GM18861 (cell line): ENCODE measurements at regions not wholly inside any gene's neighbourhood (a gene's known extent, or its start where the extent isn't known, plus 50 kb on each side); places are given as distances from the start of the nearest gene placed in this dataset.

Experiments used
- ATAC-seq: cut with Tn5 transposase; IDR thresholded peaks from one replicate; pipeline ENCODE4 v1.9.1; 2021; ENCODE audit not compliant: unreplicated experiment

DNA sequence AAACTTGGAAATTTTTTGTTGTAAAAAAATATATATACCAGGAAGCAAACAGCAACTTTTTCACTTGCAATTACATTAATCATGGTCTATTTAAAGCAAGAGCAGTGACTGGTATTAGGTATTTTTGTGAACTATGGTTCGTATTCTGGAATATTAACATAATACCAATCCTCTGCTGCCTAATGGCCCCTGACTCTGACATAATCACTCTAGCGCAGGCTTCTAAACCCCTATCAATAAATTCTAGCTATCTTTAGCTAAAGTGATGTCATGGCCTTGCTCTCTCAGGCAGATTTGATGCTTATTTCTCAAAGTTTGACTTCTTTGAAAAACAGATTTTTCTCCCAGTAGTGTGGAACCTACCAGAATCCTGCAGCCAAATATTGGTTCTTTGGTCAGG is 808.3 kb downstream of the VGLL3 start:
- ATAC-seq: no peak

DNA sequence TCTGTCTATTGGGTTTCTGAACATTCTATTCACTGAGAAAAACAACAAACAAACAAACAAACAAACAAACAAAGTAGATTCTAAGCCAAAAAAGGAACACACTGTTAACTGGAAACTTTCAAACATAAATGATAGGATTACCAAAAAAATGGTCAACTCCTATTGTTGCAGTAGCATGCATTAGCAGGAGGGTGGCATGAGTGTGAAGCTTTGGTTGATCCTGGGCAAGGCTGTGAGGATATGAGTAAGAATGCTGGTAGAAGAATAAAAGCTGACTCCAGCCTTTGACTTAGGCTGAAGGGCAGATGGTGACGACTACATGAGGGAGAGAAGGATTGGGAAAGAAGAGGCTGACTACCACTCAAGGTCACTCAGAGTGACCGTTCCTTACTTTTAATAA is 810.3 kb downstream of the VGLL3 start:
- ATAC-seq: no peak

DNA sequence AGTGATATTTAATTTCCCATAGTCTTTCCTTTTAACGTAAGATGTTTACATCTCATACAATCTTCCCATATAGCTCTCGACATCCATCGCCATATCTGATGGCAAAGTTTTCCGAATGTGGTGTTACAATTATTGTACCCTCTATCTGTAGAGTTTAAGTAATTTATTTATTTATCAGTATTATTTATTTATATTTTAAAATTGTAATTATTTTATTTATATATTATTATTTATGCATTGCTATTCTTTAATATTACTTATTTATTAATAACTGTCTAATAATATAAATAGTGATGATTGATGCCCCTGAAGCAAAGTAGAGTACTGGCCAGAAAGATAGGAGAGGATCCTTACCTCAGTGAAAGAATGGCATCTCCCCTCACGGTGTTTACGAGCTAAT is 812.9 kb downstream of the VGLL3 start:
- no peak for ATAC-seq

DNA sequence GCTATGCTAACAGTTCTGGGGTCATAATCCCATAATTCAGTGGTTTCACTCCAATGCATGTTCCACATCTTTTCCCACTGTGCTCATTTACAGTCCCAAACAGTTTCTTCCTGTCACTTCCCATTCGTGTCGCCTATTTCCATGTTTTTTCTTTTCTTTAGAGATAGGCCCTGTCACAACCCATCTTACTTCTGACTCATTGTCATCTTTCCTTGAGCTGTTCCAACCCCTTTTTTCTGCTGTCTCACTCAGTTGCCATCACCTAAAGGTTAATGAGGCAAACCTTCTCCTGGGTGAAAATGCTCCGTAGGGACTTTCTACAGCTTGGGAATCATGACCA is 814.5 kb downstream of the VGLL3 start:
- ATAC-seq: no peak

DNA sequence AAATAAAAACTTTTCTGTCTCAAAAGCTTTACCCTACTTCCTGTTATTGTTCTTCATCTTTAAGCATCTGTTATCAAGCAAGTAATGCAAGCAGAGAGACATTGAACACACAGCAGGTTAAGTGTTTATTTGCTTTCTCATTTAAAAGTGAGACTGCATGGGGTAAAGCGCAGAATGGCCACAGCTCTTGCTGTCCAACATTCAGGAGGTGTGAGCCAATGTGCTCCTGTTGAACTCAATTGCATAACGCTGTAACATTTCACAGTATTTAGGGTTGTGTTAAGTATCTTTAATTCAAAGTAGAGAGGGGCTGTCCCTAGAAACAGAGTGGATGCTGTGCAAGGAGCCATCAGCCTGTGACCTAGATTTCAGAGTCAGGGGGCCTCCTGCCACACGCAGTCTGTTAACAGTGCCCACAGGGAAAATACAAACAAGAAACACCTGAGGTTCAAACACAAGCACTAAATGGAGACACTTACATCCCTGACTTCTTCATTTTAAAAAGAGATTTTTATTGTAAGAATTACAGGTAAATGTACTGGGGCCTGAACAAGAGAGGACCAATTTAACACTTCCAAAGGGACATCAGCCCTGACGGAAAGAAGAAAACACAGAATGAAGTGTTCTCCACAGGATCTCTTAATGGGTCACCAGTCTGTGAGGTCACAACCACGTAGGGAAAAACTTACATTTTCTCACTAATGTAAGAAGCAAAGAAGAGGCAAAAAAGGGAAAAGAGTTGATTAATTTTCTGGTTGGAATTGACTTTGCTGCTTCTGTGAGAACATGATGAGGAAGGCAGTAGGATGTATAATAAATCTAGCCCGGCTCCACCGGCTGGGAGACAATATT is 815.1 kb downstream of the VGLL3 start:
- ATAC-seq: no peak

DNA sequence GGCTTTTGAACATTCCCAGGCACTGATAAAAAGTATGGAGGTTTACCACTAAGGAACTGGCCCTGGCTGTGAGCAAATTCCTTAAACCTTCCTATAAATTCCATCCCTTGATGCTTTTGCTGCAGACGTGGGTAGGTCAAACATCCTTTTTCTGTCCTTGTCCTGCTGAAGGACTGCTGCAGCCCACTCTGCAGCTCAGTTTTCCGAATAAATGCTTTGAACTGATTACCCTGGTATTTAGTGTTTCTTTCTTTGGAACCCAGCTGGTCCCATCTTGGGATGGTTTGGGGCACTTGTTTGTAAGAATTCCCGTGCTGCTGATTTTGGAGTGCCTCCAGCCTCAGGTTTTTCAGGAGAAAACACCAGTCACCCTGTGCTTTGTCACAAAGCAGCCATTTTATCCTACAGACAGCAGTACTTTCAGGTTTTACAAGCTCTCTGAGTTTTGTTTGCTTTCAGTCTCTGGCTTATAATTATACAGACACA is 815.9 kb downstream of the VGLL3 start:
- no peak for ATAC-seq

DNA sequence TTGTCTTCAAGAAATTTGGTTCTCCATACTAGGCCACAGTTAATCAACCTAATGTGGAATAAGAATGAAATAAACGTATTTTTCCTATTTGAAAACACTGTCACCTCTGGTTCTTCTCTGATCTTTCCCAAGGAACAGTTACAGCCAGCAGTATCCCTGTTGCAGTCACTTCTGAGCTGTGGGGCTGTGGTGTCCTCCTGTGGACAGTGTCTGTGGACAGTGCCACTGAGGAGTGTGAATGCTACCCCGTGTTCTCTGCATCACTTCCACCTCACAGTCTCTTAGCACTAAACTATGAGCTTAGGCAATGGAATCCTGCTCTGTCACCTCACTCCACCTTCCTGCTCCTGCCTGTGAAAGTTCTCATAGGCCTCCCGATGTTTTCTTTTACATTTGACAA is 817.5 kb downstream of the VGLL3 start:
- ATAC-seq: no peak

DNA sequence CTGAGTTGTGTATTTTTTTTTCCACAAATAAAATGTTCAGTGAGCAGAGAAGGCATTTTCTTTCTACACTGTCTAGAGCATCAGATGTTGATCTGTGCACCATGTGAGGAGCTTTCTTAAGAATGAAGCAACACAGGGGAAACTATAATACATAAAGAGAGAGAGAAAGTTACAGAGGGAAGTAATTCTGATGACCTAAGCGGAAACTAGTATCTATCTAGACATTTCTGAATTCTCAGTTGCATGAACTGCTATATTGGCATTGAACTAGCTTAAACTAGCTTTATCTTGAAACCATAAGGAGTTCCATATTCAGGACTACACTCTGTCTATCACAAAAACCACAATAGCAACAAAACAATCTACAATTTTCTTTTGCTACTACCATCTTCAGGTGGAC is 822.4 kb downstream of the VGLL3 start:
- no peak for ATAC-seq

DNA sequence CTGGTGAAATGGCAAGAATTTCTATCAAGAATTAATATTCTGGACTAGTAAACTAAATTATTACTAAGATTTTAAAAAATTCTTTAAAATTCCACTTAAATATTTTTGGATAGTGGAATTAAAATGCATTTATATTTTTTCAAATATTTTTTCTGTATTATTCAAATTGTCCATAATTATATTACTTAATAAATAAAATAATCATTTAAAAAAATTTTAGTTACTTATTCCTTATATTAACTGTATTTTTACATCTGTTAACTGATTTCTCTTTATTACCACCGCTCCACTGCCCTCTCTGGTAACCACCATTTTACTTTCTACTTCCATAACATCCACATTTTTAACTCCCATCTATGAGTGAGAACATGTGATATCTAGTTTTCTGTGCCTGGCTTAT is 828.4 kb downstream of the VGLL3 start:
- no peak for ATAC-seq

DNA sequence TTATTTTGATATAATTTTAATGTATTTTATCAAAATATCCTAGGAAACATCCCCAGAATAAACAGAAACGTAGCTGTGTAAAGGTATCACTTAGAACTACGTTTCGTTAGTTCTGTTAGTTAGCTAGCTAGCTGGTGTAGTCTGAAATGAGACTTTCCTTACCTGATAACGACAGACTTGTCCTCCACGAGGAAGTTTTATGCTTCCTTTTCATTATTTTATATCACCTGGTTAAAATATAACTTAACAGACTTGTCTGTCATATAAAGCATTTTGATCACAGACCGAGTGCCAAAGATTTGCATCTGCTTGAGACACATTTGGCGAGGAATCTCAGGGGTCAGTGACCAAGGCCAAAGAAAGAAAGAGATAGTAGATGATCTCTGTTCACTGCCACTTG is 829.5 kb downstream of the VGLL3 start:
- no peak for ATAC-seq

DNA sequence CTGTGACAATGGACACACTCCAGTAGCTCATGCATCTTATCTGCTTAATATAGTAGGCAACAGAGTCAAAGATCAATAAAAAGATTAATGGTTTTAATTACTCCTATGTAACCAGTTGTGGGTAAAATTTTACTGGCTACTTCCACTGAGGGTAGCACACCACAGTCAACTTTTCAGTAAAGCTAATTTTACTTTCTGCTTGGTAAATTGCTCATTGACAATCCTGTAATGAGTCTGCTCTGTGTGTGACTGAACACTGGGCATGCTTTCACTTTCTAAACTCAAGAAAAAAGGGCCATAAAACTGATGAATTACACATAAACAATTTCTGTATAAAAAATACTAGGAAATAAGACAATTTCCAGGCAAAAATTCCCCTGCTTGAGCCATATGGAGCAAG is 838.3 kb downstream of the VGLL3 start:
- ATAC-seq: no peak

DNA sequence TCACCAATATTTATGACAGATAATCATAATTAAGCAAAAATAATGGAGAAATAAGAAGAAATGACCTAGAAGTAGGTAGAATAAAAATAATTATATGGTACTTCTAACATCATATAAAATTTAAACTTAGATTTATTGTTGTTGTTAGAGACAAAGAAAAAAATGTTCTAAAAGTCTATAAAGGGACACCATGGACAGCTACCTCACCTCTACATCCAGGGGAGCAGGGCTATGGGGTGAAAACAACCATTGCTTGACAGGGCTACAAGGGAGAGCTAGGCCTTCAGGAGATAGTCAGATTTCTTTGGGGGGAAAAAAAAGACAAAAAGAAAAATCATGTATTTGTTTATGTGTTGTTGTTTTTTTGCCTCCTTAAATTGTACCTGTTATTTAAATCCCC is 841.9 kb downstream of the VGLL3 start:
- no peak for ATAC-seq

DNA sequence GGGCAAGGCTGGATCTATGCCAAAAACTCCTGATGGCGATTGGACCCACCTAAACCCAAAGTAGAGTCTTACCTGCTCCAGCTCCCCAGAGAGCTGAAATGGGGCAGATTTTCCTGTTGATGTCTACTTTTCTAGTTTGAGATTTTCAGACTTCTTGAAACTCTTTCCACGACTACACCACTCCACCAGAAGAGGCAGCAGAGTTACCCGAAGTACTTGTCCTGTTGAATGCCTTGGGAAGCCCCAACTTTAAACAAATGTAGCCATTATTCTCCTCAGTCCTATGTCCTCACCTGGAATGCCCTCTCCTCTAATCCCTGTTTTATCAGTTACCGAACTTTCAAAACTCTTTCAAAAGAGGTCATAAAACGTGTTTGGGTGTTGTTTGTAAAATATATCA is 843.8 kb downstream of the VGLL3 start:
- ATAC-seq: no peak

DNA sequence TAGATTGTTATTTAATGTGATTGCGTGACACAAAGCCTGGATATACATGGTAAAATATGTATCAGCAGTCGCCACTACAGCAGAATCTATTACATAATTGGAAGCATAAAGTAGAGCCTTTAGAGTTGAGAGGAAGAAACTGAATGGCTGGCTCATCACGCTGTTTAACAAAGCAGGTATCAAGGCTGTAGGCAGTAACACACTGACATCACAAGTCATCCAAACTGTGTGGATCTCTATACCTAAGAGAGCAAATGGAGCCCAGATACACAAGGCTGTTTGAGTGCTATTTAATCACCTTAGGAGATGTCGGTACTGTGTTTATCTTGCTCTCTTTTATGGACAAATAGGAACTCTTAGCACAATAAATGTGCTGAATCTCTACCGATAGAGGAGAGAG is 864.4 kb downstream of the VGLL3 start:
- no peak for ATAC-seq
